ENCODE measurements at regions not wholly inside any gene's neighbourhood (a gene's known extent, or its start where the extent isn't known, plus 50 kb on each side); places are given as distances from the start of the nearest gene placed in this dataset.

DNA sequence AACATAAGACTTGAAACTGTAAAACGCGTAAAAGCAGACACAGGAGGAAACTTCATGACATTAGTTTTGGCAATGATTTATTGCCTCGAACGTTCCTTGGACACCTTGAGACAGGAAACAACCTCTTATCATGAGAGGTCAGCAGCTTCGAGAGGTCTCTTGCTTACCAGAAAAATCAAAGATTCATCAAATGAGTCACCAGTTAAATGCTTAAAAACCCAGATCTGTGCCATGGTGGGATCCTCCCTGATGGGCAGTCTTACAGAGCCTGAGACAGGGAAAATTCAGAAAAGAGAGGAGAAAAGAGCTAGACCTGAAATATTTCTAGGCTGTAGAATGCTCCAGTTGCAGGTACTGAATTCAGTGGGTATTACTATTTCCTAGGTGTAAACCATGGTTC lies 1093.9 kb downstream of the AACS start:
- Histone ChIP-seq H3K4me3 (ENCODE audit: low read depth, low read length) (no peak overlapping the region), H3K27ac (ENCODE audit: low read depth, low read length) (no peak overlapping the region), H3K9me3 (ENCODE audit: control insufficient read depth, insufficient read depth, low read length) (peaks cover 38% of the 10 kb centered on the region), H3K27me3 (ENCODE audit: control insufficient read depth, insufficient read depth, low read length) (no peaks in the 10 kb centered on the region)
- ChIA-PET CTCF (no interaction called here), POLR2A (no interaction called here)
- TF ChIP-seq, protein P1, sequence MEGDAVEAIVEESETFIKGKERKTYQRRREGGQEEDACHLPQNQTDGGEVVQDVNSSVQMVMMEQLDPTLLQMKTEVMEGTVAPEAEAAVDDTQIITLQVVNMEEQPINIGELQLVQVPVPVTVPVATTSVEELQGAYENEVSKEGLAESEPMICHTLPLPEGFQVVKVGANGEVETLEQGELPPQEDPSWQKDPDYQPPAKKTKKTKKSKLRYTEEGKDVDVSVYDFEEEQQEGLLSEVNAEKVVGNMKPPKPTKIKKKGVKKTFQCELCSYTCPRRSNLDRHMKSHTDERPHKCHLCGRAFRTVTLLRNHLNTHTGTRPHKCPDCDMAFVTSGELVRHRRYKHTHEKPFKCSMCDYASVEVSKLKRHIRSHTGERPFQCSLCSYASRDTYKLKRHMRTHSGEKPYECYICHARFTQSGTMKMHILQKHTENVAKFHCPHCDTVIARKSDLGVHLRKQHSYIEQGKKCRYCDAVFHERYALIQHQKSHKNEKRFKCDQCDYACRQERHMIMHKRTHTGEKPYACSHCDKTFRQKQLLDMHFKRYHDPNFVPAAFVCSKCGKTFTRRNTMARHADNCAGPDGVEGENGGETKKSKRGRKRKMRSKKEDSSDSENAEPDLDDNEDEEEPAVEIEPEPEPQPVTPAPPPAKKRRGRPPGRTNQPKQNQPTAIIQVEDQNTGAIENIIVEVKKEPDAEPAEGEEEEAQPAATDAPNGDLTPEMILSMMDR (IDR thresholded peaks at IDR 0.05; ENCODE audit: low read depth, low read length): no peak
- DNase-seq (ENCODE audit: low read depth, low spot score): no peak

DNA sequence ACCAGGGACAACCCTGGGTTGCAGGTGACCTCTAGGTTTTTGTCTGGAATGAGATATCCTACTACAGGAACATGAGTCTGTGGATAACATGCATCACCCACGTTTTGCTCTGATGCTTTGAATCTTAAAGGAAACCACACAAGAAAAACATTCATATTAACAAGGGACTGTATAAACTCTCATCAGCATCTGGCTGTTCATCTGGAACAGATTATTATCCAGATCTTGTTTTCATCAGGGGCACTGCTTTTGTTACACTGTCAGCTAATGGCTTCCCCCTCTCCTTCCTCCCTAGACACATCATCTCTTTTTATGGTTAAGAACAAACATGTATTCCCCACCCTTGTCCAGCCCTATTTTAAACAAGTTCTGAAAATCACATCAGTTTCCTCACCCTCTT lies 1095.7 kb downstream of the AACS start:
- H3K9me3 ChIP-seq (ENCODE audit: control insufficient read depth, insufficient read depth, low read length): peaks cover 39% of the 10 kb centered on the region
- H3K4me3 ChIP-seq (ENCODE audit: low read depth, low read length): no peak overlapping the region
- no peak overlapping the region for H3K27ac ChIP-seq (ENCODE audit: low read depth, low read length)
- TF ChIP-seq, protein P1 (IDR thresholded peaks at IDR 0.05; ENCODE audit: low read depth, low read length): no peak
- ChIA-PET CTCF (no interaction called here), POLR2A (no interaction called here)
- DNase-seq (ENCODE audit: low read depth, low spot score): no peak
- no peaks in the 10 kb centered on the region for H3K27me3 ChIP-seq (ENCODE audit: control insufficient read depth, insufficient read depth, low read length)

DNA sequence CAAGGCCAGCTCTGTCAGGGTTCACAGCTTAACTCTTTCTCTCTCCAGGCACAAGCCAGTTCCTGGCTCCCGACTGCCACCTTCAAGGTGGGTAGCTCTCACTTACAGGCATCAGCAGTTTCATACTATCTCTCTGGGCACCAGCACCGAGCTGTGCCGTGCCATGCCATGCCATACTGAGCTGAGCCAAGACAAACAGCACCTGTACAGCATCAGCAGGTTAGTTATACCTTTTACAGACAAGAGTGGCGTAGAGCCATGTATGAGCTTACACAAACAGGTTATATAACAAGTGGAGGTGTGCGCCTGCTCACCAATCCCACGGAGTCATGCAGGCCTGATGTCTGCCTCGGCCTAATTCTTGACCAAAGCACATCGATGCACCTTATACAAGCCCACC lies 1098.7 kb downstream of the AACS start:
- Histone ChIP-seq H3K27me3 (ENCODE audit: control insufficient read depth, insufficient read depth, low read length) (no peaks in the 10 kb centered on the region), H3K27ac (ENCODE audit: low read depth, low read length) (no peak overlapping the region), H3K4me3 (ENCODE audit: low read depth, low read length) (no peak overlapping the region), H3K9me3 (ENCODE audit: control insufficient read depth, insufficient read depth, low read length) (peaks cover 38% of the 10 kb centered on the region)
- TF ChIP-seq, protein P1 (IDR thresholded peaks at IDR 0.05; ENCODE audit: low read depth, low read length): no peak
- CTCF ChIA-PET: no interaction called here
- no peak for DNase-seq (ENCODE audit: low read depth, low spot score)
- POLR2A ChIA-PET: no interaction called here

DNA sequence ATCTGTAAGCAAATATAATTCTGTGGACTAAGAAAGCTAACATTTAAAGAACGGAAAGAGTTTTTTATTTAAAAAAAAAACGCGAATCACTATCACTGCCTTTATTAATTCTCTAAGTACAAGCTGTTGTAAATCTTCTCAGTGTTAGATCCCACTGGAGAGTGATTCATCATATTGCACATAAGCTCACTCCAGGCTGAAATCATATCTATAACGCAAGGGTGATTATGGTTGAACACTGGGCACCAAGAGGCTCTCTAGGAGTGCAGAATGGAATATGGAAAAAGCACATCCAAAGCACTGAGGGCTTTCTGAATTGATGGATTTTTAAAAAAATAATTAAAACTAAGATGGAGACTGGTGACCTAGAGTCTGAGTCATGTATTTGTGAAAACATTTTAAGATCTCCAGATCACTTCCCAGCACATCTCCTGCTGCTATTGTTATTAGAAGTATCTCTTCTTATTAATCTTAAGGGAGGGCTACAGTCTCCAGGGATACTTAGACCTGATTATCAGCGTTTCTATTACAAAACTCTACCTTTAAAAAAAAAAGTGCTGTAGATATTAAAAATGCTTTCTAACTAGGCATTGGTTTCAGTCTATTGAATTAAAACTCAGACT lies 1106.8 kb downstream of the AACS start:
- peaks cover 13% of the 10 kb centered on the region for H3K9me3 ChIP-seq (ENCODE audit: control insufficient read depth, insufficient read depth, low read length)
- no peak for DNase-seq (ENCODE audit: low read depth, low spot score)
- POLR2A ChIA-PET: no interaction called here
- CTCF ChIA-PET: no interaction called here
- TF ChIP-seq, protein P1 (IDR thresholded peaks at IDR 0.05; ENCODE audit: low read depth, low read length): no peak
- no peak overlapping the region for H3K4me3 ChIP-seq (ENCODE audit: low read depth, low read length)
- no peaks in the 10 kb centered on the region for H3K27me3 ChIP-seq (ENCODE audit: control insufficient read depth, insufficient read depth, low read length)
- no peak overlapping the region for H3K27ac ChIP-seq (ENCODE audit: low read depth, low read length)

DNA sequence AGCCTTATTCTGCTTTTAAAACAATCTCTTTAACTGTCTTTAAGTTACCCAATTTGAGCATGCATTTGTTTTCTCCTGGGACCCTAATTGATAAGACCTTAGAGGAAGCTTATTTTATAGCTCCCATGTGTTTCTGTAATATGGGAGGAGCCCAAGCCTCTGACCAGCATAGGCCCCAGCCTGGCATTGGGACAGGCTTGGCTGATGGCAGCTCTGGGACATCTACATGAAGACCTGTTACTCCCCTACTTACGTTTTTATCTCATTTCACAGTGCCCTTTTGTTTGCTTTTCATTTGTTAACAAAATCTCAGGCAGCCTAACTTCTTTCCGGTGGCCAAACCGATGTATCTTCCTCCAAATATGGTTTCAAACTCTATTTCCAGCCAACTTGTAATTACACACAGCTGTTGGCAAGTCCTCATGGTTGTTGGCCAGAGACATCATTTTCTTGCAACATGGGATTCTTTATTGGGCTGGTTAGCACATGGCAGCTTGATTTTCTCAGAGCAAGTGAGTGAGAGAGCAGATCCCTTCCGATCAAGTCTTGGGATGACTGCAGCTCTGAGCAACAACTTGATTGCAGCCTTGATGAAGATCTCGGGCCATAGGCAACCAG lies 1117.5 kb downstream of the AACS start:
- H3K27ac ChIP-seq (ENCODE audit: low read depth, low read length): no peak overlapping the region
- peaks cover 8% of the 10 kb centered on the region; the same call in 1 of the 2 replicates for H3K9me3 ChIP-seq (ENCODE audit: control insufficient read depth, insufficient read depth, low read length)
- CTCF ChIA-PET: no interaction called here
- TF ChIP-seq, protein P1 (IDR thresholded peaks at IDR 0.05; ENCODE audit: low read depth, low read length): no peak
- DNase-seq (ENCODE audit: low read depth, low spot score): no peak
- POLR2A ChIA-PET: no interaction called here
- no peak overlapping the region for H3K4me3 ChIP-seq (ENCODE audit: low read depth, low read length)
- H3K27me3 ChIP-seq (ENCODE audit: control insufficient read depth, insufficient read depth, low read length): no peaks in the 10 kb centered on the region
